OCI-LY7 (cell line): ENCODE measurements at regions not wholly inside any gene's neighbourhood (a gene's known extent, or its start where the extent isn't known, plus 50 kb on each side); places are given as distances from the start of the nearest gene placed in this dataset.

Experiments
- CTCF ChIP-seq: fragments of 200-600 bp; sonication (generic); conservative IDR thresholded peaks from 2 replicates; pipeline ENCODE4 v1.5.1; 2014; ENCODE audit warnings: mild to moderate bottlenecking, antibody characterized with exemption, low read length, moderate library complexity, mixed read lengths
- EZH2phosphoT487 ChIP-seq: fragments of 200-600 bp; sonication (generic); IDR thresholded peaks from 2 replicates; pipeline ENCODE4 v1.6.1; 2018; ENCODE audit warnings: low read depth, borderline replicate concordance, mild to moderate bottlenecking, mixed run types, antibody characterized with exemption, low read length, moderate library complexity, mixed read lengths

GRCh38 chr2:7140306-7140705, 223.1 kb downstream of the RNF144A start:
- TF ChIP-seq EZH2phosphoT487: no peak
- no peak for TF ChIP-seq CTCF
